HG02759 (cell line): ENCODE measurements at regions not wholly inside any gene's neighbourhood (a gene's known extent, or its start where the extent isn't known, plus 50 kb on each side); places are given as distances from the start of the nearest gene placed in this dataset.
"Not testable (repeated sequence)": the region's sequence is repeated elsewhere in the genome, so short reads cannot be mapped to it uniquely, and the experiment has no call there.

ENCODE experiments used
- ATAC-seq: cut with Tn5 transposase; IDR thresholded peaks from one replicate; pipeline ENCODE4 v1.9.1; 2021; ENCODE audit warnings: mild to moderate bottlenecking, moderate library complexity; ENCODE audit not compliant: unreplicated experiment

- ATAC-seq = no peak
Measured at GRCh38 chr4:30996841-30997240, 276.7 kb downstream of the PCDH7 start.

GRCh38 chr4:31005037-31005436, 284.9 kb downstream of the PCDH7 start:
- ATAC-seq = no peak

GRCh38 chr4:31007858-31008257, 287.7 kb downstream of the PCDH7 start:
- no peak for ATAC-seq

- no peak for ATAC-seq
Measured at GRCh38 chr4:31009926-31010325, 289.8 kb downstream of the PCDH7 start.

- no peak for ATAC-seq
Measured at GRCh38 chr4:31015123-31015522, 295.0 kb downstream of the PCDH7 start.

- no peak for ATAC-seq
Measured at GRCh38 chr4:31016322-31017061, 296.3 kb downstream of the PCDH7 start.

GRCh38 chr4:31020363-31020762, 300.2 kb downstream of the PCDH7 start:
- ATAC-seq = no peak

- ATAC-seq = no peak
Measured at GRCh38 chr4:31021008-31021407, 300.8 kb downstream of the PCDH7 start.

GRCh38 chr4:31022702-31023101, 302.5 kb downstream of the PCDH7 start:
- ATAC-seq = no peak

- no peak for ATAC-seq
Measured at GRCh38 chr4:31023109-31023508, 302.9 kb downstream of the PCDH7 start.

GRCh38 chr4:31023742-31024141, 303.6 kb downstream of the PCDH7 start:
- no peak for ATAC-seq

- ATAC-seq = not testable (repeated sequence)
Measured at GRCh38 chr4:31024781-31025180, 304.6 kb downstream of the PCDH7 start.

GRCh38 chr4:31026256-31026655, 306.1 kb downstream of the PCDH7 start:
- ATAC-seq = no peak

GRCh38 chr4:31034550-31034949, 314.4 kb downstream of the PCDH7 start:
- ATAC-seq = no peak

GRCh38 chr4:31035761-31036160, 315.6 kb downstream of the PCDH7 start:
- ATAC-seq = no peak

GRCh38 chr4:31037703-31038102, 317.5 kb downstream of the PCDH7 start:
- ATAC-seq = no peak

- no peak for ATAC-seq
Measured at GRCh38 chr4:31039382-31039781, 319.2 kb downstream of the PCDH7 start.

- no peak for ATAC-seq
Measured at GRCh38 chr4:31040106-31040505, 319.9 kb downstream of the PCDH7 start.

GRCh38 chr4:31041385-31041784, 321.2 kb downstream of the PCDH7 start:
- no peak for ATAC-seq

- ATAC-seq = no peak
Measured at GRCh38 chr4:31041853-31042252, 321.7 kb downstream of the PCDH7 start.

GRCh38 chr4:31043382-31044062, 323.4 kb downstream of the PCDH7 start:
- no peak for ATAC-seq

- ATAC-seq = no peak
Measured at GRCh38 chr4:31045151-31045550, 325.0 kb downstream of the PCDH7 start.
